ENCODE measurements at regions not wholly inside any gene's neighbourhood (a gene's known extent, or its start where the extent isn't known, plus 50 kb on each side); places are given as distances from the start of the nearest gene placed in this dataset.

- no peak overlapping the region for H3K4me3 Mint-ChIP-seq
- TF ChIP-seq, protein P1, sequence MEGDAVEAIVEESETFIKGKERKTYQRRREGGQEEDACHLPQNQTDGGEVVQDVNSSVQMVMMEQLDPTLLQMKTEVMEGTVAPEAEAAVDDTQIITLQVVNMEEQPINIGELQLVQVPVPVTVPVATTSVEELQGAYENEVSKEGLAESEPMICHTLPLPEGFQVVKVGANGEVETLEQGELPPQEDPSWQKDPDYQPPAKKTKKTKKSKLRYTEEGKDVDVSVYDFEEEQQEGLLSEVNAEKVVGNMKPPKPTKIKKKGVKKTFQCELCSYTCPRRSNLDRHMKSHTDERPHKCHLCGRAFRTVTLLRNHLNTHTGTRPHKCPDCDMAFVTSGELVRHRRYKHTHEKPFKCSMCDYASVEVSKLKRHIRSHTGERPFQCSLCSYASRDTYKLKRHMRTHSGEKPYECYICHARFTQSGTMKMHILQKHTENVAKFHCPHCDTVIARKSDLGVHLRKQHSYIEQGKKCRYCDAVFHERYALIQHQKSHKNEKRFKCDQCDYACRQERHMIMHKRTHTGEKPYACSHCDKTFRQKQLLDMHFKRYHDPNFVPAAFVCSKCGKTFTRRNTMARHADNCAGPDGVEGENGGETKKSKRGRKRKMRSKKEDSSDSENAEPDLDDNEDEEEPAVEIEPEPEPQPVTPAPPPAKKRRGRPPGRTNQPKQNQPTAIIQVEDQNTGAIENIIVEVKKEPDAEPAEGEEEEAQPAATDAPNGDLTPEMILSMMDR (IDR thresholded peaks at IDR 0.05), result no peak
- DNase-seq, result no peak
- H3K4me1 Mint-ChIP-seq, result peaks cover 9% of the 10 kb centered on the region
- H3K36me3 Mint-ChIP-seq (ENCODE audit: low read depth), result no peaks in the 10 kb centered on the region
- H3K27me3 Mint-ChIP-seq (ENCODE audit: low read depth, poor library complexity), result peaks cover 7% of the 10 kb centered on the region
- H3K27ac Mint-ChIP-seq, result no peak overlapping the region
- peaks cover 7% of the 10 kb centered on the region for H3K9me3 Mint-ChIP-seq
Observed at GRCh38 chr18:54100920-54101470, 123.5 kb downstream of the MBD2 start.

DNA sequence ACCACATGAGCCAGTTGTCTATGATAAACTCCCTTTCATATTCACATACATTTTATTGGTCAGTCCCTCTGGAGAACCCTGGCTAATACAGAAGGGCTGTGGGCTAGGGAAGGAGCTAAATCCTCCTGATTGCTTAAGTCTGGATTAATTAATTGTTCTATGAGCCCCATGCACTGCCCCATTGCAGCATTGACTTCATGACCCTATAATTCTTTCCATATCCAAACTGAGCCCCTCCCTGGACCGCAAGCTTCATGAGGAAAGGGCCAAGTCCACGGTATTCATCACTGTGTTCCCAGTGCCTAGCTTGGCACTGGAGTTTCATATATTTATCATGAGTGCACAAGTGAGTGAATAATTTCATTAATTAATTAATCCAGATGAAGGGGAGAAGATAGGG, 124.0 kb downstream of the MBD2 start:
- peaks cover 9% of the 10 kb centered on the region for H3K4me1 Mint-ChIP-seq
- H3K27ac Mint-ChIP-seq, result no peak overlapping the region
- H3K9me3 Mint-ChIP-seq, result peaks cover 7% of the 10 kb centered on the region

DNA sequence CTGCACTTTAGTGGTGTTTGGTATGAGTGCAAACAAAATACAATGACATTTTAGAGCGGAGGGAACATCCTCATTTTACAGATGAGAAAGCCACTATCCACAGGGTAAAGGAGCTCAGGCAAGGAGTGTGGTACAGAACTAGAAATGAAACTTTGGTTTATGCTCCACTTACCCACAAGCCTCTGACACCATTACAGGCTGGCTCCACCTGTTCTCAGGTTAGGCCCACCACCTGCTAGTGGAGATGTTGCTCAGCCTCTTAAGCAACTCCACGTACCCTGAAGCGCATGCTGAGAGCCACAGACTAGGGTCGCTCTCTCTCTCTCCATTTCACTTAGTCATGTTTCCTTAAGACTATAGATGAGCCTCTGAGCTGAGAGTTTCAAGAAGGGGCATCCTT, 130.0 kb downstream of the MBD2 start:
- no peak overlapping the region for H3K27ac Mint-ChIP-seq
- TF ChIP-seq, protein P1 (IDR thresholded peaks at IDR 0.05), result no peak
- no peak overlapping the region for H3K4me3 Mint-ChIP-seq
- no peaks in the 10 kb centered on the region for H3K36me3 Mint-ChIP-seq (ENCODE audit: low read depth)
- no peak for DNase-seq
- peaks cover 4% of the 10 kb centered on the region for H3K4me1 Mint-ChIP-seq
- H3K9me3 Mint-ChIP-seq, result peaks cover 7% of the 10 kb centered on the region
- peaks cover 3% of the 10 kb centered on the region for H3K27me3 Mint-ChIP-seq (ENCODE audit: low read depth, poor library complexity)

More for the DNA sequence above, 124.0 kb downstream of the MBD2 start:
- DNase-seq, result no peak
- Mint-ChIP-seq H3K27me3 (ENCODE audit: low read depth, poor library complexity) (peaks cover 7% of the 10 kb centered on the region), H3K4me3 (no peak overlapping the region), H3K36me3 (ENCODE audit: low read depth) (no peaks in the 10 kb centered on the region)
- TF ChIP-seq, protein P1 (IDR thresholded peaks at IDR 0.05), result no peak

GRCh38 chr18:54090856-54091255, 133.6 kb downstream of the MBD2 start:
- H3K4me1 Mint-ChIP-seq, result peaks cover 5% of the 10 kb centered on the region
- TF ChIP-seq, protein P1 (IDR thresholded peaks at IDR 0.05), result no peak
- H3K36me3 Mint-ChIP-seq (ENCODE audit: low read depth), result no peaks in the 10 kb centered on the region
- no peaks in the 10 kb centered on the region for H3K9me3 Mint-ChIP-seq
- DNase-seq, result no peak
- no peak overlapping the region for H3K4me3 Mint-ChIP-seq
- H3K27ac Mint-ChIP-seq, result no peak overlapping the region
- no peaks in the 10 kb centered on the region for H3K27me3 Mint-ChIP-seq (ENCODE audit: low read depth, poor library complexity)

GRCh38 chr18:54089749-54090459, 134.6 kb downstream of the MBD2 start:
- no peak overlapping the region for H3K4me3 Mint-ChIP-seq
- TF ChIP-seq, protein P1 (IDR thresholded peaks at IDR 0.05), result no peak
- H3K36me3 Mint-ChIP-seq (ENCODE audit: low read depth), result no peaks in the 10 kb centered on the region
- peaks cover 5% of the 10 kb centered on the region for H3K4me1 Mint-ChIP-seq
- no peak for DNase-seq
- no peak overlapping the region for H3K27ac Mint-ChIP-seq
- H3K27me3 Mint-ChIP-seq (ENCODE audit: low read depth, poor library complexity), result no peaks in the 10 kb centered on the region
- H3K9me3 Mint-ChIP-seq, result no peaks in the 10 kb centered on the region

DNA sequence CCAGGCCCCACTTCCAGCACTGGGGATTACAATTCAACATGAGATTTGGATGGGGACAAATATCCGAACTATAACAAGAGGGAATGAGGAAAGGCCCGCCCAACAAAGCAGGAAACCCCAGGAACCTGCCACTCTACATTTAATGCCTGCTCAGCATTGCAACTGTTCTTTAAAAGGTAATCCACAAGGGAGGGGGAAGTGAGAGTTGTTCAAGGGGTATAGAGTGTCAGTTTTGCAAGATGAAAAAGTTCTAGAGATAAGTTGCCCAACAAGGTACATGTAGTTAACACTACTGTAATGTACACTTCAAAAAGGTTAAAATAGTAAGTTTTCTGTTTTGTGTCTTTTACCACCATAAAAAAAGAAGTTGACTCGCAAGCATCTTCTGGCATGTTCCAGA, 137.6 kb downstream of the MBD2 start:
- Mint-ChIP-seq H3K27ac (no peak overlapping the region), H3K27me3 (ENCODE audit: low read depth, poor library complexity) (no peaks in the 10 kb centered on the region), H3K4me1 (peaks cover 5% of the 10 kb centered on the region), H3K4me3 (no peak overlapping the region), H3K36me3 (ENCODE audit: low read depth) (no peaks in the 10 kb centered on the region), H3K9me3 (peaks cover 25% of the 10 kb centered on the region)
- DNase-seq, result no peak
- TF ChIP-seq, protein P1 (IDR thresholded peaks at IDR 0.05), result no peak

Measured in nephron progenitor cell (in vitro differentiated cells).